Endodermal cell (in vitro differentiated cells): ENCODE measurements at regions not wholly inside any gene's neighbourhood (a gene's known extent, or its start where the extent isn't known, plus 50 kb on each side); places are given as distances from the start of the nearest gene placed in this dataset.

Experiments
- DNase-seq: peaks from one replicate; pipeline ENCODE4 v3.0.0-alpha.2; 2017
- H3K27ac ChIP-seq: 2 replicates; pipeline ENCODE4 v1.5.1; 2013; ENCODE audit warnings: mild to moderate bottlenecking, low read depth, low read length, moderate library complexity
- H3K27me3 ChIP-seq: 2 replicates; pipeline ENCODE4 v1.6.1; 2013; ENCODE audit warnings: mild to moderate bottlenecking, low read length, moderate library complexity; ENCODE audit not compliant: insufficient read depth, control insufficient read depth, poor library complexity, severe bottlenecking
- H3K36me3 ChIP-seq: 2 replicates; pipeline ENCODE4 v1.7.0; 2013; ENCODE audit warnings: mild to moderate bottlenecking, low read length, moderate library complexity; ENCODE audit not compliant: control insufficient read depth, insufficient read depth
- H3K4me1 ChIP-seq: one replicate; pipeline ENCODE4 v1.7.0; 2013; ENCODE audit warnings: low read length; ENCODE audit not compliant: control insufficient read depth, insufficient read depth
- H3K4me3 ChIP-seq: 2 replicates; pipeline ENCODE4 v1.5.1; 2013; ENCODE audit warnings: mild to moderate bottlenecking, low read length, moderate library complexity
- H3K9ac ChIP-seq: 2 replicates; pipeline ENCODE4 v1.6.1; 2013; ENCODE audit warnings: mild to moderate bottlenecking, low read length, moderate library complexity; ENCODE audit not compliant: poor library complexity, severe bottlenecking; ENCODE audit errors: extremely low read depth
- H3K9me3 ChIP-seq: 2 replicates; pipeline ENCODE4 v1.6.1; 2013; ENCODE audit warnings: mild to moderate bottlenecking, low read length, moderate library complexity; ENCODE audit not compliant: control insufficient read depth
- H3K27ac Mint-ChIP-seq: 2 replicates; pipeline ENCODE4 v1.8.0; 2020; ENCODE audit warnings: mixed read lengths
- H3K27me3 Mint-ChIP-seq: 2 replicates; pipeline ENCODE4 v1.8.0; 2021; ENCODE audit warnings: mild to moderate bottlenecking, mixed read lengths; ENCODE audit not compliant: insufficient read depth
- H3K36me3 Mint-ChIP-seq: 2 replicates; pipeline ENCODE4 v1.8.0; 2020; ENCODE audit warnings: low read depth, mixed read lengths
- H3K4me1 Mint-ChIP-seq: 2 replicates; pipeline ENCODE4 v1.8.0; 2020; ENCODE audit warnings: mixed read lengths
- H3K4me3 Mint-ChIP-seq: 2 replicates; pipeline ENCODE4 v1.8.0; 2020; ENCODE audit warnings: mild to moderate bottlenecking, moderate library complexity, mixed read lengths
- H3K9me3 Mint-ChIP-seq: 2 replicates; pipeline ENCODE4 v1.8.0; 2020; ENCODE audit warnings: mild to moderate bottlenecking, mixed read lengths
- CTCF ChIP-seq: fragments of 200-600 bp; sonication (generic); conservative IDR thresholded peaks from 2 replicates; pipeline ENCODE4 v1.5.0; 2021; ENCODE audit warnings: antibody characterized with exemption, mild to moderate bottlenecking
- WGBS, 2 experiments: methylation state at CpG; one replicate each; pipeline versions ENCODE4 v1.1.5 to v1.1.7; 2013; ENCODE audit warnings: missing lambda C conversion rate in 2 of 2, mixed read lengths in 1 of 2; ENCODE audit not compliant: insufficient coverage in 1 of 2, insufficient read length in 1 of 2; 5-methylcytosine and 5-hydroxymethylcytosine counted together

GRCh38 chr4:137206781-137207180, 325.5 kb downstream of the PCDH18 start:
- Mint-ChIP-seq H3K36me3 (no peaks in the 10 kb centered on the region), H3K27ac (no peak overlapping the region), H3K9me3 (no peaks in the 10 kb centered on the region), H3K27me3 (no peaks in the 10 kb centered on the region), H3K4me3 (no peak overlapping the region), H3K4me1 (no peaks in the 10 kb centered on the region)
- Histone ChIP-seq H3K4me1 (no peaks in the 10 kb centered on the region), H3K27ac (no peak overlapping the region), H3K36me3 (no peaks in the 10 kb centered on the region), H3K4me3 (no peak overlapping the region), H3K9me3 (no peaks in the 10 kb centered on the region), H3K9ac (no peak overlapping the region), H3K27me3 (no peaks in the 10 kb centered on the region)
- no peak for DNase-seq
- peak; percentile 34 for TF ChIP-seq CTCF
- 57% methylated on average over 1 of the region's 1 CpG; no CpG with 5 or more reads in 1 of the 2 experiments for WGBS, 2 experiments

GRCh38 chr4:137203601-137204000, 328.7 kb downstream of the PCDH18 start:
- no peaks in the 10 kb centered on the region for H3K4me1 ChIP-seq
- Mint-ChIP-seq H3K36me3 (no peaks in the 10 kb centered on the region), H3K4me1 (peaks cover 8% of the 10 kb centered on the region), H3K27ac (no peak overlapping the region), H3K4me3 (no peak overlapping the region), H3K9me3 (no peaks in the 10 kb centered on the region), H3K27me3 (no peaks in the 10 kb centered on the region)
- DNase-seq: no peak
- TF ChIP-seq CTCF: no peak
- H3K4me3 ChIP-seq: no peak overlapping the region
- H3K27ac ChIP-seq: no peak overlapping the region
- H3K9me3 ChIP-seq: no peaks in the 10 kb centered on the region
- no peaks in the 10 kb centered on the region for H3K27me3 ChIP-seq
- no peak overlapping the region for H3K9ac ChIP-seq
- WGBS, 2 experiments: 80 to 95% methylated on average over 1 to 2 of the region's 2 CpGs
- H3K36me3 ChIP-seq: no peaks in the 10 kb centered on the region

GRCh38 chr4:137200322-137200721, 332.0 kb downstream of the PCDH18 start:
- H3K36me3 Mint-ChIP-seq: no peaks in the 10 kb centered on the region
- Histone ChIP-seq H3K9ac (no peak overlapping the region), H3K27me3 (no peaks in the 10 kb centered on the region), H3K4me1 (no peaks in the 10 kb centered on the region), H3K27ac (no peak overlapping the region), H3K36me3 (no peaks in the 10 kb centered on the region), H3K9me3 (peaks cover 5% of the 10 kb centered on the region), H3K4me3 (no peak overlapping the region)
- H3K9me3 Mint-ChIP-seq: no peaks in the 10 kb centered on the region
- WGBS, 2 experiments: 83 to 85% methylated on average over 2 of the region's 2 CpGs
- peaks cover 8% of the 10 kb centered on the region for H3K4me1 Mint-ChIP-seq
- no peak for DNase-seq
- no peaks in the 10 kb centered on the region for H3K27me3 Mint-ChIP-seq
- no peak for TF ChIP-seq CTCF
- H3K4me3 Mint-ChIP-seq: no peak overlapping the region
- no peak overlapping the region for H3K27ac Mint-ChIP-seq
